Gastroesophageal sphincter (tissue), 3 donors: ENCODE measurements at regions not wholly inside any gene's neighbourhood (a gene's known extent, or its start where the extent isn't known, plus 50 kb on each side); places are given as distances from the start of the nearest gene placed in this dataset.

Experiments
- CTCF ChIP-seq, 4 experiments: fragments of 200-600 bp in 2 of 4; fragments of 450-650 bp in 2 of 4; sonication (generic) in 1 of 4; IDR thresholded peaks; one replicate each; pipeline ENCODE4 v1.5.1; 2017 to 2019; ENCODE audit warnings: antibody characterized with exemption in 4 of 4, mild to moderate bottlenecking in 2 of 4, moderate library complexity in 2 of 4
- POLR2A ChIP-seq, 2 donors: fragments of 450-650 bp; IDR thresholded peaks; one replicate each; pipeline ENCODE4 v1.6.1; 2017; ENCODE audit warnings: antibody characterized with exemption in 2 of 2, mild to moderate bottlenecking in 2 of 2, moderate library complexity in 1 of 2
- POLR2AphosphoS5 ChIP-seq: sonication (generic); formaldehyde crosslinking; IDR thresholded peaks from one replicate; pipeline ENCODE4 v1.6.1; 2017; ENCODE audit warnings: antibody characterized with exemption

- TF ChIP-seq CTCF (IDR thresholded peaks at IDR 0.05) (no peak), POLR2A (IDR thresholded peaks at IDR 0.05) (no peak), POLR2AphosphoS5 (no peak)
Observed at GRCh38 chr21:36596174-36596573, 102.7 kb upstream of the SIM2 start.
